Osteoblast (primary cell): ENCODE measurements at regions not wholly inside any gene's neighbourhood (a gene's known extent, or its start where the extent isn't known, plus 50 kb on each side); places are given as distances from the start of the nearest gene placed in this dataset.
"Not testable (repeated sequence)": the region's sequence is repeated elsewhere in the genome, so short reads cannot be mapped to it uniquely, and the experiment has no call there.

ENCODE experiments used
- DNase-seq: peaks from one replicate; pipeline ENCODE4 v3.0.0; 2011; ENCODE audit warnings: low spot score, mixed read lengths; ENCODE audit not compliant: insufficient read length; ENCODE audit errors: missing footprints
- H2AFZ ChIP-seq: 2 replicates; pipeline ENCODE4 v1.6.0; 2011; ENCODE audit warnings: mild to moderate bottlenecking, low read length
- H3K27ac ChIP-seq: 2 replicates; pipeline ENCODE4 v1.5.1; 2011; ENCODE audit warnings: mild to moderate bottlenecking, low read depth, low read length, moderate library complexity
- H3K27me3 ChIP-seq: 2 replicates; pipeline ENCODE4 v1.6.0; 2012; ENCODE audit warnings: mild to moderate bottlenecking, control low read depth, inconsistent platforms, low read length, moderate library complexity; ENCODE audit not compliant: insufficient read depth
- H3K36me3 ChIP-seq: 2 replicates; pipeline ENCODE4 v1.5.1; 2011; ENCODE audit warnings: mild to moderate bottlenecking, low read length, control low read depth, moderate library complexity; ENCODE audit not compliant: insufficient read depth
- H3K4me1 ChIP-seq: 2 replicates; pipeline ENCODE4 v1.5.1; 2011; ENCODE audit warnings: mild to moderate bottlenecking, low read length, control low read depth, moderate library complexity; ENCODE audit not compliant: insufficient read depth
- H3K4me2 ChIP-seq: 2 replicates; pipeline ENCODE4 v1.6.0; 2011; ENCODE audit warnings: mild to moderate bottlenecking, low read length; ENCODE audit not compliant: insufficient read depth
- H3K4me3 ChIP-seq: fragments of 200-600 bp; sonication (generic); 3 replicates; pipeline ENCODE4 v1.5.1; 2012; ENCODE audit warnings: mild to moderate bottlenecking, low read length, inconsistent platforms; ENCODE audit not compliant: insufficient read depth
- H3K79me2 ChIP-seq: 2 replicates; pipeline ENCODE4 v1.6.0; 2012; ENCODE audit warnings: mild to moderate bottlenecking, low read length, control low read depth, inconsistent platforms; ENCODE audit not compliant: insufficient read depth
- H3K9me3 ChIP-seq: 2 replicates; pipeline ENCODE4 v1.5.1; 2011; ENCODE audit warnings: low read depth, low read length, control low read depth
- H4K20me1 ChIP-seq: 2 replicates; pipeline ENCODE4 v1.6.0; 2012; ENCODE audit warnings: mild to moderate bottlenecking, low read length, control low read depth; ENCODE audit not compliant: insufficient read depth
- CTCF ChIP-seq: IDR thresholded peaks from 2 replicates; pipeline ENCODE4 v1.5.1; 2011; ENCODE audit warnings: mild to moderate bottlenecking, low read depth, low read length, moderate library complexity; ENCODE audit errors: extremely low read depth

- no peak for DNase-seq
- no peak for TF ChIP-seq CTCF
These were observed 157.2 kb upstream of the MYRIP start for GRCh38 chr3:39651993-39652739.

GRCh38 chr3:39655718-39656117 is 153.7 kb upstream of the MYRIP start:
- H3K36me3 ChIP-seq, DNase-seq, H3K27me3 ChIP-seq, H3K27ac ChIP-seq, H3K79me2 ChIP-seq, H3K9me3 ChIP-seq, H3K4me2 ChIP-seq, H3K4me1 ChIP-seq, H2AFZ ChIP-seq, H4K20me1 ChIP-seq, H3K4me3 ChIP-seq: not testable (repeated sequence)

More at GRCh38 chr3:39651993-39652739, 157.2 kb upstream of the MYRIP start:
- Histone ChIP-seq H3K9me3 (no peaks in the 10 kb centered on the region), H3K36me3 (no peaks in the 10 kb centered on the region), H3K27ac (no peak overlapping the region), H3K4me2 (no peak overlapping the region), H2AFZ (no peak overlapping the region), H4K20me1 (no peaks in the 10 kb centered on the region), H3K4me3 (no peak overlapping the region), H3K79me2 (no peaks in the 10 kb centered on the region), H3K4me1 (no peaks in the 10 kb centered on the region), H3K27me3 (no peaks in the 10 kb centered on the region)

GRCh38 chr3:39657075-39657474 is 152.3 kb upstream of the MYRIP start:
- Histone ChIP-seq H3K4me2 (no peak overlapping the region), H3K27ac (no peak overlapping the region), H3K27me3 (no peaks in the 10 kb centered on the region), H3K79me2 (no peaks in the 10 kb centered on the region), H3K9me3 (no peaks in the 10 kb centered on the region), H3K4me3 (no peak overlapping the region), H4K20me1 (no peaks in the 10 kb centered on the region), H3K36me3 (no peaks in the 10 kb centered on the region), H3K4me1 (no peaks in the 10 kb centered on the region), H2AFZ (no peak overlapping the region)
- DNase-seq, result no peak
- TF ChIP-seq CTCF, result no peak

- no peaks in the 10 kb centered on the region for H3K27me3 ChIP-seq
These were observed 151.6 kb upstream of the MYRIP start for GRCh38 chr3:39657775-39658174.

More at GRCh38 chr3:39657775-39658174, 151.6 kb upstream of the MYRIP start:
- Histone ChIP-seq H2AFZ (no peak overlapping the region), H3K4me3 (no peak overlapping the region), H3K79me2 (no peaks in the 10 kb centered on the region), H3K4me1 (no peaks in the 10 kb centered on the region), H3K9me3 (no peaks in the 10 kb centered on the region), H3K27ac (no peak overlapping the region), H4K20me1 (no peaks in the 10 kb centered on the region), H3K36me3 (no peaks in the 10 kb centered on the region), H3K4me2 (no peak overlapping the region)
- DNase-seq, result no peak
- no peak for TF ChIP-seq CTCF
